Colonic mucosa (tissue), 4 donors: ENCODE measurements at regions not wholly inside any gene's neighbourhood (a gene's known extent, or its start where the extent isn't known, plus 50 kb on each side); places are given as distances from the start of the nearest gene placed in this dataset.

Experiments used
- DNase-seq: peaks from one replicate; pipeline ENCODE4 v3.0.0-alpha.2; 2020
- H3K27ac ChIP-seq: fragments of 200-600 bp; one replicate; pipeline ENCODE4 v1.8.0; 2021
- H3K27me3 ChIP-seq: fragments of 200-600 bp; one replicate; pipeline ENCODE4 v1.8.0; 2021
- H3K36me3 ChIP-seq: fragments of 200-600 bp; one replicate; pipeline ENCODE4 v1.8.0; 2021
- H3K4me1 ChIP-seq: fragments of 200-600 bp; one replicate; pipeline ENCODE4 v1.8.0; 2021; ENCODE audit warnings: mild to moderate bottlenecking
- H3K4me3 ChIP-seq: fragments of 200-600 bp; one replicate; pipeline ENCODE4 v1.8.0; 2021
- H3K9ac ChIP-seq, 2 donors: one replicate each; pipeline ENCODE4 v1.7.0; 2013; ENCODE audit warnings: control low read depth in 2 of 2, low read depth in 2 of 2, low read length in 2 of 2
- H3K9me3 ChIP-seq: fragments of 200-600 bp; one replicate; pipeline ENCODE4 v1.8.0; 2021
- CTCF ChIP-seq: fragments of 200-600 bp; IDR thresholded peaks from one replicate; pipeline ENCODE4 v1.8.0; 2022; ENCODE audit warnings: antibody characterized with exemption, mild to moderate bottlenecking
- intact Hi-C: fragments of 100-400 bp; cut with DNase I; formaldehyde crosslinking; loops from one replicate; pipeline ENCODE4 v1.14.1; 2022
- donor health status: healthy.
- donor health status: DM: no; HTN: no; CAD: no.
- donor health status: DM: no; HTN: no; CAD: no.

GRCh38 chr3:16739541-16740105 is 134.4 kb upstream of the DAZL start:
- Histone ChIP-seq H3K27ac (no peak overlapping the region), H3K4me1 (no peaks in the 10 kb centered on the region), H3K36me3 (no peaks in the 10 kb centered on the region), H3K9ac (no peak overlapping the region), H3K27me3 (no peaks in the 10 kb centered on the region), H3K4me3 (no peak overlapping the region), H3K9me3 (no peaks in the 10 kb centered on the region)
- DNase-seq = no peak
- intact Hi-C loops = no loop called here
- no peak for TF ChIP-seq CTCF

DNA sequence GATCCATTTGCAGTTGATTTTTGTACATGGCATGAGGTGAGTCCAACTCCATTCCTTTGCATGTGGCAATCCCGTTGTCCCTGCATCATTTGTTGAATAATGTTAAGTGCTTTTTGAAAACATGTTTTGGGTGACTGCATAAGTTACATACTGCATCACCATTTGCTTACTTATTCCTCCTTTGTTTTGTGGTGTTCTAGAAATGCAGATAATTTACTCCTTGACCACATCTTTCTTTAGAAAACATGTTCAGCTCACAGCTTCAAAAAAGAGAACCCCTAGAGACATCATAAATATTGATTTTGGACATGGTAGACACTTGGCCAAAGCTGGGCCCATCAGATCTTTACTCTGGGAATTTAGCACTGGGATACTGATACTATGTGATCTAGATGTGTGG is 135.3 kb upstream of the DAZL start:
- Histone ChIP-seq H3K9me3 (no peaks in the 10 kb centered on the region), H3K9ac (no peak overlapping the region), H3K27me3 (no peaks in the 10 kb centered on the region), H3K36me3 (no peaks in the 10 kb centered on the region), H3K4me3 (no peak overlapping the region), H3K27ac (no peak overlapping the region), H3K4me1 (no peaks in the 10 kb centered on the region)
- TF ChIP-seq CTCF = no peak
- intact Hi-C loops = no loop called here
- DNase-seq = no peak

GRCh38 chr3:16741103-16741758 is 136.0 kb upstream of the DAZL start:
- Histone ChIP-seq H3K9me3 (no peaks in the 10 kb centered on the region), H3K4me3 (no peak overlapping the region), H3K9ac (no peak overlapping the region), H3K27me3 (no peaks in the 10 kb centered on the region), H3K4me1 (no peaks in the 10 kb centered on the region), H3K36me3 (no peaks in the 10 kb centered on the region), H3K27ac (no peak overlapping the region)
- intact Hi-C loops = no loop called here
- no peak for DNase-seq
- TF ChIP-seq CTCF = no peak

DNA sequence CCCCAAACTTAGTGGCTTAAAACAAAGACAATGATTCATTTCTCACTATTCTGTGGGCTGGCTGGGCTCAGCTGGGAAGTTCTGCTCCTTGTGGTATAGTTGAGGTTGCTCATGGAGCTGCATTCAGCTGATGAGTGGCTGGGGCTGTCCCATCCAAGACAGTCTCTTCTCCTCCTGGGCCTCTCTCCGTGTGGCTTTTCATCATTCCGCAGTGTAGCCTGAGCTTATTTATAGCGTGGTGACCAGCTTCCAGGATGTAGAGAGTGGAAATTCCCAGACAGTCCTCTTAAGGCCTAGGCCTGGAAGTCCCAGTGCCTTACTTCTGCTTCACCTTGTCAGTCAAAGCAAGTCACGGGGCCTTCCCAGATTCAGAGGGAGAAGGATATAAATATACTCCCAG is 136.7 kb upstream of the DAZL start:
- DNase-seq = no peak
- no peak for TF ChIP-seq CTCF
- no peak overlapping the region for H3K4me3 ChIP-seq

GRCh38 chr3:16743276-16743675 is 138.1 kb upstream of the DAZL start:
- no peak overlapping the region for H3K27ac ChIP-seq
- H3K36me3 ChIP-seq = no peaks in the 10 kb centered on the region
- H3K27me3 ChIP-seq = no peaks in the 10 kb centered on the region
- H3K4me3 ChIP-seq = no peak overlapping the region
- intact Hi-C loops = no loop called here
- DNase-seq = no peak
- no peak overlapping the region for H3K9ac ChIP-seq
- H3K9me3 ChIP-seq = no peaks in the 10 kb centered on the region
- TF ChIP-seq CTCF = no peak
- no peaks in the 10 kb centered on the region for H3K4me1 ChIP-seq

More for the DNA sequence above, 136.7 kb upstream of the DAZL start:
- H3K36me3 ChIP-seq = no peaks in the 10 kb centered on the region
- H3K9ac ChIP-seq = no peak overlapping the region
- no peaks in the 10 kb centered on the region for H3K9me3 ChIP-seq
- no peak overlapping the region for H3K27ac ChIP-seq
- no peaks in the 10 kb centered on the region for H3K4me1 ChIP-seq
- no peaks in the 10 kb centered on the region for H3K27me3 ChIP-seq
- intact Hi-C loops = no loop called here
